Heart left ventricle (tissue), 13 donors: ENCODE measurements at regions not wholly inside any gene's neighbourhood (a gene's known extent, or its start where the extent isn't known, plus 50 kb on each side); places are given as distances from the start of the nearest gene placed in this dataset.

Source experiments
- CTCF ChIP-seq, 12 donors: fragments of 200-600 bp; sonication (generic) in 4 of 12; IDR thresholded peaks; one replicate each; pipeline versions ENCODE4 v1.5.0 to v1.8.0; 2018 to 2022; ENCODE audit warnings: antibody characterized with exemption in 12 of 12, mild to moderate bottlenecking in 5 of 12
- POLR2A ChIP-seq, 2 donors: fragments of 450-650 bp; IDR thresholded peaks; one replicate each; pipeline ENCODE4 v1.6.1; 2017; ENCODE audit warnings: antibody characterized with exemption in 2 of 2, mild to moderate bottlenecking in 2 of 2, moderate library complexity in 2 of 2
- donor health status: ischemic (EF 13 %, LVEDD 7.1; RV severe dilation, severe dysfunction).
- donor health status: DM: no; HTN: yes; CAD: no.
- donor health status: DM: no; HTN: no; CAD: no.
- donor health status: ischemic (EF 25% LVEDD 6.9; RV normal size, moderate dysfunction).
- donor health status: ischemic (EF 25% LVEDD 5.7; RV mildly dilated, moderate dysfunction).
- donor health status: ischemic (EF 35%, LVEDD 5.7; RV mildly dilated, moderate dysfunction).
- donor health status: nonischemic (EF 11% LVEDD 7.7; RV severe dilation, severe dysfunction).
- donor health status: DM: yes; HTN: yes; CAD: no.
- donor health status: PGD.
- donor health status: ischemic (EF 29% LVEDD 5.4; RV normal size, mild dysfunction).
- donor health status: nonischemic (EF 23%, LVEDD 6.1; RV moderate dilation, normal function).

- TF ChIP-seq CTCF (IDR thresholded peaks at IDR 0.05) (peak in 1 of 12 donors; percentile 12), POLR2A (IDR thresholded peaks at IDR 0.05) (no peak)
Observed at GRCh38 chr6:105793130-105793529, 293.0 kb upstream of the PRDM1 start.
